ENCODE measurements at regions not wholly inside any gene's neighbourhood (a gene's known extent, or its start where the extent isn't known, plus 50 kb on each side); places are given as distances from the start of the nearest gene placed in this dataset.

GRCh38 chrX:38999099-38999498, 197.8 kb downstream of the MID1IP1 start:
- Histone ChIP-seq H3K4me2 (ENCODE audit: low read length) (no peak overlapping the region), H3K27ac (ENCODE audit: low read length) (no peak overlapping the region), H3K27me3 (ENCODE audit: insufficient read depth, low read depth, low read length) (no peaks in the 10 kb centered on the region), H3K9me3 (ENCODE audit: low read length) (no peaks in the 10 kb centered on the region), H2AFZ (ENCODE audit: low read depth, low read length) (no peak overlapping the region), H3K36me3 (ENCODE audit: insufficient read depth, low read length) (no peaks in the 10 kb centered on the region), H3K4me3 (ENCODE audit: low read length) (no peak overlapping the region), H3K9me2 (ENCODE audit: insufficient read depth, low read length) (no peaks in the 10 kb centered on the region), H3K79me2 (replicated peaks; ENCODE audit: insufficient read depth, low read length) (no peaks in the 10 kb centered on the region), H3K9ac (ENCODE audit: low read length) (no peak overlapping the region), H4K20me1 (ENCODE audit: insufficient read depth) (no peaks in the 10 kb centered on the region), H3F3A (ENCODE audit: insufficient read depth, low read length, poor library complexity, severe bottlenecking) (no peaks in the 10 kb centered on the region)
- TF ChIP-seq CTCF (IDR thresholded peaks at IDR 0.05; ENCODE audit: poor library complexity, severe bottlenecking): no peak

GRCh38 chrX:38999967-39000745, 198.9 kb downstream of the MID1IP1 start:
- H3K9me3 ChIP-seq (ENCODE audit: low read length): no peaks in the 10 kb centered on the region
- no peaks in the 10 kb centered on the region for H3K9me2 ChIP-seq (ENCODE audit: insufficient read depth, low read length)
- H3F3A ChIP-seq (ENCODE audit: insufficient read depth, low read length, poor library complexity, severe bottlenecking): no peaks in the 10 kb centered on the region
- no peak overlapping the region for H3K27ac ChIP-seq (ENCODE audit: low read length)
- H3K4me2 ChIP-seq (ENCODE audit: low read length): no peak overlapping the region
- no peak overlapping the region for H2AFZ ChIP-seq (ENCODE audit: low read depth, low read length)
- H3K27me3 ChIP-seq (ENCODE audit: insufficient read depth, low read depth, low read length): no peaks in the 10 kb centered on the region
- H3K79me2 ChIP-seq (replicated peaks; ENCODE audit: insufficient read depth, low read length): no peaks in the 10 kb centered on the region
- no peaks in the 10 kb centered on the region for H4K20me1 ChIP-seq (ENCODE audit: insufficient read depth)
- TF ChIP-seq RAD21 (conservative IDR thresholded peaks at IDR 0.05) (no peak), MXI1 (conservative IDR thresholded peaks at IDR 0.05; ENCODE audit: poor library complexity, severe bottlenecking) (no peak)
- no peak overlapping the region for H3K4me3 ChIP-seq (ENCODE audit: low read length)
- H3K36me3 ChIP-seq (ENCODE audit: insufficient read depth, low read length): no peaks in the 10 kb centered on the region
- no peak overlapping the region for H3K9ac ChIP-seq (ENCODE audit: low read length)

- H3K4me3 ChIP-seq (ENCODE audit: low read length): no peak overlapping the region
- H3K27me3 ChIP-seq (ENCODE audit: insufficient read depth, low read depth, low read length): no peaks in the 10 kb centered on the region
- H3K27ac ChIP-seq (ENCODE audit: low read length): no peak overlapping the region
- no peaks in the 10 kb centered on the region for H3F3A ChIP-seq (ENCODE audit: insufficient read depth, low read length, poor library complexity, severe bottlenecking)
- H4K20me1 ChIP-seq (ENCODE audit: insufficient read depth): no peaks in the 10 kb centered on the region
- TF ChIP-seq TAF1 (IDR thresholded peaks at IDR 0.05; ENCODE audit: low read depth) (no peak), REST (IDR thresholded peaks at IDR 0.05; ENCODE audit: borderline replicate concordance) (no peak), SMC3 (conservative IDR thresholded peaks at IDR 0.05; ENCODE audit: poor library complexity) (no peak), EP300 (conservative IDR thresholded peaks at IDR 0.05; ENCODE audit: poor library complexity, severe bottlenecking) (no peak), MXI1 (conservative IDR thresholded peaks at IDR 0.05; ENCODE audit: poor library complexity, severe bottlenecking) (no peak), POLR2AphosphoS5 (IDR thresholded peaks at IDR 0.05) (no peak)
- H3K4me2 ChIP-seq (ENCODE audit: low read length): no peak overlapping the region
- no peaks in the 10 kb centered on the region for H3K9me2 ChIP-seq (ENCODE audit: insufficient read depth, low read length)
- no peak overlapping the region for H3K9ac ChIP-seq (ENCODE audit: low read length)
- no peaks in the 10 kb centered on the region for H3K9me3 ChIP-seq (ENCODE audit: low read length)
- H3K36me3 ChIP-seq (ENCODE audit: insufficient read depth, low read length): no peaks in the 10 kb centered on the region
- H2AFZ ChIP-seq (ENCODE audit: low read depth, low read length): no peak overlapping the region
- H3K79me2 ChIP-seq (replicated peaks; ENCODE audit: insufficient read depth, low read length): no peaks in the 10 kb centered on the region
Observed at GRCh38 chrX:39000802-39001201, 199.5 kb downstream of the MID1IP1 start.
